HEK293 (cell line): ENCODE measurements at regions not wholly inside any gene's neighbourhood (a gene's known extent, or its start where the extent isn't known, plus 50 kb on each side); places are given as distances from the start of the nearest gene placed in this dataset.

Experiments
- CTCF ChIA-PET: fragments of 350-600 bp; formaldehyde crosslinking; extraction: SDS; loops from one replicate; lab custom pipeline; 2021; ENCODE audit warnings: antibody characterized with exemption; lab: Yijun Ruan, JAX
- POLR2A ChIA-PET: fragments of 300-600 bp; formaldehyde crosslinking; extraction: SDS; loops from one replicate; lab custom pipeline; 2020; ENCODE audit warnings: antibody characterized with exemption, inconsistent platforms; lab: Yijun Ruan, JAX
- H3K27ac ChIP-seq: fragments of 200-500 bp; sonication (Bioruptor generic); 2 replicates; pipeline ENCODE4 v1.5.1; 2014; ENCODE audit warnings: low read depth, low read length, control low read depth, inconsistent platforms; ENCODE audit errors: extremely low read depth
- H3K36me3 ChIP-seq, 2 experiments: fragments of 200-500 bp in 1 of 2; sonication (Bioruptor generic) in 1 of 2; 1 replicate in 1 of 2; 2 replicates in 1 of 2; pipeline ENCODE4 v1.5.1; 2014 to 2017; ENCODE audit warnings: inconsistent platforms in 2 of 2, low read length in 2 of 2; ENCODE audit not compliant: control insufficient read depth in 2 of 2, insufficient read depth in 1 of 2
- H3K4me1 ChIP-seq: fragments of 200-500 bp; sonication (Bioruptor generic); 2 replicates; pipeline ENCODE4 v1.5.1; 2014; ENCODE audit warnings: mild to moderate bottlenecking, low read length, inconsistent platforms; ENCODE audit not compliant: control insufficient read depth, insufficient read depth
- H3K4me3 ChIP-seq: 2 replicates; pipeline ENCODE4 v1.5.1; 2011; ENCODE audit warnings: low read depth, mild to moderate bottlenecking, control low read depth, low read length, moderate library complexity
- H3K9me3 ChIP-seq: fragments of 200-500 bp; sonication (Bioruptor generic); 2 replicates; pipeline ENCODE4 v1.5.1; 2014; ENCODE audit warnings: low read depth, low read length, inconsistent platforms; ENCODE audit not compliant: control insufficient read depth, insufficient read depth
- BCL11A ChIP-seq: fragments of 450-650 bp; formaldehyde crosslinking; IDR thresholded peaks from 2 replicates; pipeline ENCODE4 v1.5.1; 2016; ENCODE audit warnings: low read depth, missing biosample characterization, missing genetic modification characterization
- HIC1 ChIP-seq: fragments of 450-650 bp; formaldehyde crosslinking; IDR thresholded peaks from 2 replicates; pipeline ENCODE4 v1.5.1; 2016; ENCODE audit warnings: missing biosample characterization, missing genetic modification characterization
- HOXC10 ChIP-seq: sonication (generic); formaldehyde crosslinking; IDR thresholded peaks from 2 replicates; pipeline ENCODE4 v1.8.1; 2023; ENCODE audit warnings: mild to moderate bottlenecking, missing genetic modification reagents
- MEIS1 ChIP-seq: sonication (generic); formaldehyde crosslinking; IDR thresholded peaks from 2 replicates; pipeline ENCODE4 v1.8.1; 2022; ENCODE audit warnings: missing genetic modification reagents, mild to moderate bottlenecking, borderline replicate concordance
- MZF1 ChIP-seq: fragments of 450-650 bp; formaldehyde crosslinking; IDR thresholded peaks from 2 replicates; pipeline ENCODE4 v1.5.1; 2017; ENCODE audit warnings: missing biosample characterization, missing genetic modification characterization, borderline replicate concordance
- OSR2 ChIP-seq: fragments of 450-650 bp; formaldehyde crosslinking; IDR thresholded peaks from 2 replicates; pipeline ENCODE4 v1.5.1; 2016; ENCODE audit warnings: missing biosample characterization, missing genetic modification characterization
- TCF7L2 ChIP-seq: IDR thresholded peaks from 2 replicates; pipeline ENCODE4 v1.6.1; 2011; ENCODE audit warnings: low read depth, mild to moderate bottlenecking, inconsistent platforms, low read length, moderate library complexity, borderline replicate concordance
- ZBTB17 ChIP-seq: fragments of 450-650 bp; formaldehyde crosslinking; IDR thresholded peaks from 2 replicates; pipeline ENCODE4 v1.5.1; 2016; ENCODE audit warnings: missing biosample characterization, missing genetic modification characterization
- ZBTB20 ChIP-seq: fragments of 450-650 bp; formaldehyde crosslinking; IDR thresholded peaks from 2 replicates; pipeline ENCODE4 v1.5.1; 2016; ENCODE audit warnings: missing biosample characterization, missing genetic modification characterization
- ZBTB7A ChIP-seq: fragments of 450-650 bp; formaldehyde crosslinking; IDR thresholded peaks from 2 replicates; pipeline ENCODE4 v1.5.1; 2016; ENCODE audit warnings: low read depth, missing biosample characterization, missing genetic modification characterization
- ZBTB8A ChIP-seq: fragments of 450-650 bp; formaldehyde crosslinking; IDR thresholded peaks from 2 replicates; pipeline ENCODE4 v1.5.1; 2016; ENCODE audit warnings: missing biosample characterization, missing genetic modification characterization
- ZNF112 ChIP-seq: fragments of 450-650 bp; formaldehyde crosslinking; IDR thresholded peaks from 2 replicates; pipeline ENCODE4 v1.5.0; 2017; ENCODE audit warnings: missing biosample characterization, missing genetic modification characterization
- ZNF157 ChIP-seq: fragments of 450-650 bp; formaldehyde crosslinking; IDR thresholded peaks from 2 replicates; pipeline ENCODE4 v1.5.1; 2016; ENCODE audit warnings: missing biosample characterization, missing genetic modification characterization
- ZNF169 ChIP-seq: fragments of 450-650 bp; formaldehyde crosslinking; IDR thresholded peaks from 2 replicates; pipeline ENCODE4 v1.5.1; 2016; ENCODE audit warnings: missing biosample characterization, missing genetic modification characterization
- ZNF174 ChIP-seq: fragments of 450-650 bp; formaldehyde crosslinking; IDR thresholded peaks from 2 replicates; pipeline ENCODE4 v1.5.0; 2017; ENCODE audit warnings: missing biosample characterization, mild to moderate bottlenecking, missing genetic modification characterization
- ZNF175 ChIP-seq: fragments of 450-650 bp; formaldehyde crosslinking; IDR thresholded peaks from 2 replicates; pipeline ENCODE4 v1.5.1; 2016; ENCODE audit warnings: missing biosample characterization, missing genetic modification characterization
- ZNF26 ChIP-seq: fragments of 450-650 bp; formaldehyde crosslinking; IDR thresholded peaks from 2 replicates; pipeline ENCODE4 v1.5.1; 2016; ENCODE audit warnings: missing biosample characterization, missing genetic modification characterization
- ZNF302 ChIP-seq: fragments of 450-650 bp; formaldehyde crosslinking; IDR thresholded peaks from 2 replicates; pipeline ENCODE4 v1.5.1; 2016; ENCODE audit warnings: missing biosample characterization, missing genetic modification characterization, low read depth
- ZNF335 ChIP-seq: fragments of 450-650 bp; formaldehyde crosslinking; conservative IDR thresholded peaks from 2 replicates; pipeline ENCODE4 v1.5.1; 2016; ENCODE audit warnings: missing biosample characterization, missing genetic modification characterization
- ZNF350 ChIP-seq: fragments of 450-650 bp; formaldehyde crosslinking; IDR thresholded peaks from 2 replicates; pipeline ENCODE4 v1.5.0; 2017; ENCODE audit warnings: missing biosample characterization, mild to moderate bottlenecking, missing genetic modification characterization
- ZNF362 ChIP-seq: fragments of 450-650 bp; formaldehyde crosslinking; IDR thresholded peaks from 2 replicates; pipeline ENCODE4 v1.5.1; 2016; ENCODE audit warnings: missing biosample characterization, missing genetic modification characterization
- ZNF416 ChIP-seq: fragments of 450-650 bp; formaldehyde crosslinking; IDR thresholded peaks from 2 replicates; pipeline ENCODE4 v1.5.1; 2016; ENCODE audit warnings: missing biosample characterization, missing genetic modification characterization
- ZNF501 ChIP-seq: fragments of 450-650 bp; formaldehyde crosslinking; IDR thresholded peaks from 2 replicates; pipeline ENCODE4 v1.5.1; 2016; ENCODE audit warnings: missing biosample characterization, missing genetic modification characterization
- ZNF514 ChIP-seq: fragments of 450-650 bp; formaldehyde crosslinking; IDR thresholded peaks from 2 replicates; pipeline ENCODE4 v1.5.1; 2016; ENCODE audit warnings: missing biosample characterization, missing genetic modification characterization
- ZNF521 ChIP-seq: fragments of 450-650 bp; formaldehyde crosslinking; IDR thresholded peaks from 2 replicates; pipeline ENCODE4 v1.5.1; 2017; ENCODE audit warnings: missing biosample characterization, mild to moderate bottlenecking, missing genetic modification characterization
- ZNF600 ChIP-seq: fragments of 450-650 bp; formaldehyde crosslinking; IDR thresholded peaks from 2 replicates; pipeline ENCODE4 v1.5.1; 2016; ENCODE audit warnings: missing biosample characterization, missing genetic modification characterization
- ZNF621 ChIP-seq: fragments of 450-650 bp; formaldehyde crosslinking; IDR thresholded peaks from 2 replicates; pipeline ENCODE4 v1.5.1; 2017; ENCODE audit warnings: missing biosample characterization, missing genetic modification characterization
- ZNF624 ChIP-seq: fragments of 450-650 bp; formaldehyde crosslinking; IDR thresholded peaks from 2 replicates; pipeline ENCODE4 v1.5.1; 2017; ENCODE audit warnings: missing biosample characterization, missing genetic modification characterization
- ZNF629 ChIP-seq: fragments of 450-650 bp; formaldehyde crosslinking; IDR thresholded peaks from 2 replicates; pipeline ENCODE4 v1.5.1; 2017; ENCODE audit warnings: missing biosample characterization, missing genetic modification characterization
- ZNF658 ChIP-seq: fragments of 450-650 bp; formaldehyde crosslinking; IDR thresholded peaks from 2 replicates; pipeline ENCODE4; 2016; ENCODE audit warnings: missing biosample characterization, missing genetic modification characterization
- ZNF747 ChIP-seq: fragments of 450-650 bp; formaldehyde crosslinking; IDR thresholded peaks from 2 replicates; pipeline ENCODE4 v1.5.1; 2016; ENCODE audit warnings: missing biosample characterization, missing genetic modification characterization
- ZNF837 ChIP-seq: fragments of 450-650 bp; formaldehyde crosslinking; IDR thresholded peaks from 2 replicates; pipeline ENCODE4 v1.5.1; 2016; ENCODE audit warnings: missing biosample characterization, missing genetic modification characterization
- ZNF843 ChIP-seq: fragments of 450-650 bp; formaldehyde crosslinking; IDR thresholded peaks from 2 replicates; pipeline ENCODE4 v1.5.1; 2016; ENCODE audit warnings: missing biosample characterization, missing genetic modification characterization

GRCh38 chr6:27133281-27134227 is 113.9 kb upstream of the PRSS16 start (continued):
- no peak for TF ChIP-seq ZNF157 (tag by site-specific recombination)
- peak; percentile 83 for TF ChIP-seq OSR2 (tag by site-specific recombination)
- no peak for TF ChIP-seq ZNF837
- 0 out of 2 replicates have a peak, but pooled peaks have one; percentile 2 for TF ChIP-seq ZNF843 (tag by site-specific recombination)
- TF ChIP-seq ZNF174 (tag by site-specific recombination): no peak
- TF ChIP-seq ZNF362: 0 out of 2 replicates have a peak, but pooled peaks have one; percentile 4
- no peak for TF ChIP-seq ZBTB7A
- TF ChIP-seq ZNF629 (tag by site-specific recombination): peak; percentile 13; the same call in 1 of the 2 replicates
- TF ChIP-seq MEIS1 (CRISPR knock-in tag): no peak
- no peak for TF ChIP-seq ZNF169 (tag by site-specific recombination)
- TF ChIP-seq ZNF501 (tag by site-specific recombination): 0 out of 2 replicates have a peak, but pooled peaks have one; percentile 78
- TF ChIP-seq ZBTB8A: no peak
- TF ChIP-seq ZNF600: peak; percentile 30; the same call in 1 of the 2 replicates
- no peak for TF ChIP-seq ZNF747
- TF ChIP-seq HIC1 (tag by site-specific recombination): 0 out of 2 replicates have a peak, but pooled peaks have one; percentile 22
- TF ChIP-seq ZNF624 (tag by site-specific recombination): no peak; the same call in 1 of the 2 replicates
- peak; percentile 33; the same call in 1 of the 2 replicates for TF ChIP-seq ZBTB20 (tag by site-specific recombination)
- TF ChIP-seq ZBTB17 (tag by site-specific recombination): peak; percentile 94
- no peak for TF ChIP-seq ZNF416 (tag by site-specific recombination)

- Histone ChIP-seq H3K9me3 (no peaks in the 10 kb centered on the region), H3K4me3 (no peak overlapping the region), H3K27ac (no peak overlapping the region), H3K4me1 (peaks cover 5% of the 10 kb centered on the region; the same call in 1 of the 2 replicates), H3K36me3 (no peaks in the 10 kb centered on the region)
- CTCF ChIA-PET: interaction anchor here (0.6 kb wide), 1 partner anchor 1005 kb away, joined by 3 read pairs; no protein-coding TSS in a partner anchor
- POLR2A ChIA-PET: interaction anchor here (0.6 to 6.4 kb wide), 3 partner anchors 10 to 946 kb away, joined by 3 to 338 read pairs (median 61); a partner anchor contains a TSS
- TF ChIP-seq ZNF837: no peak
- no peak for TF ChIP-seq ZNF350 (tag by site-specific recombination)
- TF ChIP-seq HOXC10 (CRISPR knock-in tag): no peak
- TF ChIP-seq ZNF175: no peak
- no peak for TF ChIP-seq BCL11A (tag by site-specific recombination)
- no peak for TF ChIP-seq ZNF658 (tag by site-specific recombination)
- no peak for TF ChIP-seq TCF7L2
- no peak for TF ChIP-seq MZF1 (tag by site-specific recombination)
- TF ChIP-seq ZNF335: no peak
- no peak for TF ChIP-seq ZNF26 (tag by site-specific recombination)
- TF ChIP-seq ZNF302 (tag by site-specific recombination): no peak
- no peak for TF ChIP-seq ZNF514 (tag by site-specific recombination)
- TF ChIP-seq ZNF621 (tag by site-specific recombination): no peak
- no peak for TF ChIP-seq ZNF521 (tag by site-specific recombination)
- TF ChIP-seq ZNF112 (tag by site-specific recombination): no peak
Observed at GRCh38 chr6:27135087-27135657, 112.3 kb upstream of the PRSS16 start.
